GM12872 (cell line): ENCODE measurements at regions not wholly inside any gene's neighbourhood (a gene's known extent, or its start where the extent isn't known, plus 50 kb on each side); places are given as distances from the start of the nearest gene placed in this dataset.

Experiments
- TF ChIP-seq, protein P1 (sequence below): IDR thresholded peaks from 3 replicates; pipeline ENCODE4 v1.5.1; 2011; ENCODE audit warnings: low read depth, mild to moderate bottlenecking, low read length, moderate library complexity; ENCODE audit not compliant: insufficient read depth

DNA sequence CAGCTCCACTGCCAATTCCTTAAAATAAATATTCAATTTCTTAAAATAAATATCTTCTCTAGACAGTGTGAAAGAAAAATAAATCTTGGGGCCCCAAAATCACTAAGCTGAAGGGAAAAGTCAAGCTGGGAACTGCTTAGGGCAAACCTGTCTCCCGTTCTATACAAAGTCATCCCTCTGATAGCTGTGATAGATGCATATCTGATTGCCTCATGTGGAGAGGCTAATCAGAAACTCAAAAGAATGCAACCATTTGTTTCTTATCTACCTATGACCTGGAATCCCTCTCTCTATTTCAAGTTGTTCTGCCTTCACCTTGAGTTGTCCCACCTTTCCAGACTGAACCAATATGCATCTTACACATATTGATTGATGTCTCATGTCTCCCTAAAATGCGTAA lies 889.8 kb downstream of the TRHDE start:
- TF ChIP-seq, protein P1, sequence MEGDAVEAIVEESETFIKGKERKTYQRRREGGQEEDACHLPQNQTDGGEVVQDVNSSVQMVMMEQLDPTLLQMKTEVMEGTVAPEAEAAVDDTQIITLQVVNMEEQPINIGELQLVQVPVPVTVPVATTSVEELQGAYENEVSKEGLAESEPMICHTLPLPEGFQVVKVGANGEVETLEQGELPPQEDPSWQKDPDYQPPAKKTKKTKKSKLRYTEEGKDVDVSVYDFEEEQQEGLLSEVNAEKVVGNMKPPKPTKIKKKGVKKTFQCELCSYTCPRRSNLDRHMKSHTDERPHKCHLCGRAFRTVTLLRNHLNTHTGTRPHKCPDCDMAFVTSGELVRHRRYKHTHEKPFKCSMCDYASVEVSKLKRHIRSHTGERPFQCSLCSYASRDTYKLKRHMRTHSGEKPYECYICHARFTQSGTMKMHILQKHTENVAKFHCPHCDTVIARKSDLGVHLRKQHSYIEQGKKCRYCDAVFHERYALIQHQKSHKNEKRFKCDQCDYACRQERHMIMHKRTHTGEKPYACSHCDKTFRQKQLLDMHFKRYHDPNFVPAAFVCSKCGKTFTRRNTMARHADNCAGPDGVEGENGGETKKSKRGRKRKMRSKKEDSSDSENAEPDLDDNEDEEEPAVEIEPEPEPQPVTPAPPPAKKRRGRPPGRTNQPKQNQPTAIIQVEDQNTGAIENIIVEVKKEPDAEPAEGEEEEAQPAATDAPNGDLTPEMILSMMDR: no peak

DNA sequence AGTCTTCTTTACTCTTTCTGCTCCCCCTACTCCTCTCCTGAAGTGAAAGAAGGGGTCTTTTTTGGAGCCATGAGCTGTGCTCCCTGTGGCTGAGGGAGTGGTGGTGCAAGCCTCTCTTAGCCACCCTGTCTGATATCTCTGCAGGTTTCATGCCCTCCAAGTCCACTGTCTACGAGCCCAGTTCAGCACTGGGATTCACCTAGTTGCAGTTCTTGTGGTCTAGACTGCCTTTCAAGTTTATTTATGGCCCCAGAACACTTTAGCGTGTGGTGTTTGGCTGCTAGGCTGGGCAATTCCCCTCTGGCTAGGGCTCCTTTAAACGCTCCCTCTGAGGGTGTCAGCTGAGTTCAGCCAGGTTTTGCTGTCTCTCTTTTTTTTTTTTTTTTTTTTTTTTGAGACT lies 908.6 kb downstream of the TRHDE start:
- TF ChIP-seq, protein P1: no peak

DNA sequence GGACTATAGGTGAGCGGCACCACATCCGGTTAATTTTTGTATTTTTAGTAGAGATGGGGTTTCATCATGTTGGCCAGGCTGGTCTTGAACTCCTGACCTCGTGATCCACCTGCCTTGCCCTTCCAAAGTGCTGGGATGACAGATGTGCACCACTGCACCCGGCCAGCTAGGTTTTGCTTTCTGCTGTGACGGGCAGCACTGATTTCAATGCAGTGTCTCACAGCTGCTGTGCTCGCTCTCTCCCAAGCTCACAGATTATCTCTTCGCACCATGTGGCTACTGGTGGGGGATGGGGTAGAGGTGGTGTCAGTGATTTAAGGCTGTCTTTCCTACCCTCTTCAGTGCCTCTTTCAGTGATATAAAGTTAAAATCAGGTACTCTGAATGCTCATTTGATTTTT lies 909.1 kb downstream of the TRHDE start:
- TF ChIP-seq, protein P1: no peak

DNA sequence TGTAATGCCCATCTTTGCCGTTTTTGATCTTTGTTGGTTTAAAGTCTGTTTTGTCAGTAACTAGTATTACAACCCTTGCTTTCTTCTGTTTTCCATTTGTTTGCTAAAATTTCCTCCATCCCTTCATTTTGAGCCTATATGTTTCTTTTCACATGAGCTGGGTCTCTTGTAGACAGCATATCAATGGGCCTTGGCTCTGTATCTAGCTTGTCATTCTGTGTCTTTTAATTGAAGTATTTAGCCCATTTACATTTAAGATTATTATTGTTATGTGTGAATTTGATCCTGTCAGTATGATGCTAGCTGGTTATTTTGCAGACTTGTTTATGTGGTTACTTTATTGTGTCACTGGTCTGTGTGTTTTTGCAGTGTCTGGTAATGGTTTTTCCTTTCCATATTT lies 913.2 kb downstream of the TRHDE start:
- TF ChIP-seq, protein P1: no peak

DNA sequence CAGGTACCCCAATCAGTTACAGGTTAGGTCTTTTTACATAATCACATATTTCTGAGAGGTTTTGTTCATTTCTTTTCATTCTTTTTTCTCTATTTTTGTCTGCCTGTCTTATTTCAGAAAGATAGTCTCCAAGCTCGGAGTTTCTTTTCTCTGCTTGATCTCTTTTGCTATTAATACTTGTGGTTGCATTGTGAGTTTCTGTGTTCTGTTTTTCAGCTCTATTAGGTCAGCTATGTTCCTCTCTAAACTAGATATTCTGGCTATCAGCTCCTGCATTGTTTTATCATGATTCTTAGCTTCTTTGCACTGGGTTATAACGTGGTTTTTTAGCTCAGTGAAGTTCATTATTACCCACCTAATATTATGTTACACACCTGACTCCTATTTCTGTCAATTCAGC lies 914.1 kb downstream of the TRHDE start:
- TF ChIP-seq, protein P1: no peak

DNA sequence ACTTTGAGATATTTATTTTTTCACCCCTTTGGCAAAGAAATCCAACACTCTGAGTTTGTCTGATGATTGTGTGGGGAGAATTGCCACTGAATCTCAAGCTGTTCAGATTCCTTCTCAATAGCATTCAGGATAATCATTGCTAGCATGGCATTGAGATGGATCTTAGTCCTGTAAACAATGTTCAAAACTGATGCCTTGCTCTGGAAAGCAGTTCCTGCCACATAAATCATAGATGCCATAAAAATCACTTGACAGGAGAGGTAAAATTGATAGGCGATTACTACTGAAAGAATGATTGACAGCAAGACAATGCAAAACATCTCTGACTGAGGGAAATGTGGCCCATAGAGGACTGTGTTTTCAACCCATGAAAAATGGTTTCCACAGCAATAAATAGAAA lies 915.6 kb downstream of the TRHDE start:
- TF ChIP-seq, protein P1: no peak

DNA sequence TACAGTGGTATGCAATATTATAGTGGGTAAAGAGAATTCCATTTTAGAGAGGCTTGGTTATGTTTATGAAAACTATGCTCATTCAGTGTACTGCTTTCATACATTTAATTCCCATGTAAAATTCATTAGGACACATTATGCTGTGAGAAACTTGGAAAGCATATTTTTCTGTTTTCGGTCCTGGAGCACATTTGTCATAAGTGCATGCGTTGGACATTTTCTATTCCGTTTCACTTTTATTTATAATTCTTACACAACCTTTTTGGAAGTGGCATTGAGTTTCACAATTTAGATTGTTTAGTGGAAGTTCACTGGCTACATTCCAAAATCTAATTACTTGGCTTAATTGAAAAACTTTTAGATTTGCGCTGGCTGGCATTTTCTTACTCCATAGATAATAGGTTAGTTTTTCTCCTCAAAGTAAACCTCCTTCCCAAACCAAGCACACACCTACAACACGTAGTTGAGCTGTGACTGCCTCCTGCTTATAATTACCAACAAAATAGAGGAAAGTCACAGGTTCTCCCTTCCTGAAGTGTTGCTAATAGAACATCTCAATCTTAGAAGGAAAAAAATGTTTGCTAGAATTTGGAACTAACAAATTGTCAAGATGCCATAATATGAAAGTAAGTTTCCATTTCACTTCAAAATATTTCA lies 938.5 kb downstream of the TRHDE start:
- TF ChIP-seq, protein P1: no peak
